Ascending aorta (tissue), 2 donors: ENCODE measurements at regions not wholly inside any gene's neighbourhood (a gene's known extent, or its start where the extent isn't known, plus 50 kb on each side); places are given as distances from the start of the nearest gene placed in this dataset.

Source experiments
- DNase-seq, 2 donors: peaks; one replicate each; pipeline ENCODE4 v3.0.0-alpha.2; 2019; ENCODE audit warnings: low spot score in 2 of 2
- H3K27ac ChIP-seq, 2 donors: fragments of 200-600 bp; sonication (generic); one replicate each; pipeline ENCODE4 v1.5.1; 2016 to 2017; ENCODE audit warnings: mild to moderate bottlenecking in 1 of 2
- H3K27me3 ChIP-seq: fragments of 200-600 bp; sonication (generic); one replicate; pipeline ENCODE4 v1.5.1; 2017
- H3K36me3 ChIP-seq, 2 donors: fragments of 200-600 bp; sonication (generic); one replicate each; pipeline ENCODE4 v1.5.1; 2016
- H3K4me1 ChIP-seq, 2 donors: fragments of 200-600 bp; sonication (generic); one replicate each; pipeline ENCODE4 v1.5.1; 2016 to 2017; ENCODE audit warnings: mild to moderate bottlenecking in 1 of 2
- H3K4me3 ChIP-seq, 2 donors: fragments of 200-600 bp; sonication (generic); one replicate each; pipeline ENCODE4 v1.5.1; 2016 to 2017; ENCODE audit warnings: mild to moderate bottlenecking in 1 of 2
- H3K9me3 ChIP-seq, 2 donors: fragments of 200-600 bp; sonication (generic); one replicate each; pipeline ENCODE4 v1.5.1; 2016
- CTCF ChIP-seq, 3 experiments: fragments of 200-600 bp in 2 of 3; fragments of 450-650 bp in 1 of 3; sonication (generic) in 2 of 3; IDR thresholded peaks; one replicate each; pipeline ENCODE4 v1.5.1; 2016 to 2019; ENCODE audit warnings: antibody characterized with exemption in 3 of 3, mild to moderate bottlenecking in 1 of 3, moderate library complexity in 1 of 3
- intact Hi-C: fragments of 100-400 bp; cut with DNase I; formaldehyde crosslinking; loops from one replicate; pipeline ENCODE4 v1.15.1; 2023

- TF ChIP-seq CTCF (IDR thresholded peaks at IDR 0.05): no peak
- Histone ChIP-seq H3K4me1 (no peaks in the 10 kb centered on the region), H3K4me3 (no peak overlapping the region), H3K27me3 (no peaks in the 10 kb centered on the region), H3K27ac (no peak overlapping the region), H3K36me3 (no peaks in the 10 kb centered on the region), H3K9me3 (no peaks in the 10 kb centered on the region)
- intact Hi-C loops: no loop called here
- no peak for DNase-seq
Measured at GRCh38 chr4:96044971-96045370, 205.1 kb downstream of the PDHA2 start.

DNA sequence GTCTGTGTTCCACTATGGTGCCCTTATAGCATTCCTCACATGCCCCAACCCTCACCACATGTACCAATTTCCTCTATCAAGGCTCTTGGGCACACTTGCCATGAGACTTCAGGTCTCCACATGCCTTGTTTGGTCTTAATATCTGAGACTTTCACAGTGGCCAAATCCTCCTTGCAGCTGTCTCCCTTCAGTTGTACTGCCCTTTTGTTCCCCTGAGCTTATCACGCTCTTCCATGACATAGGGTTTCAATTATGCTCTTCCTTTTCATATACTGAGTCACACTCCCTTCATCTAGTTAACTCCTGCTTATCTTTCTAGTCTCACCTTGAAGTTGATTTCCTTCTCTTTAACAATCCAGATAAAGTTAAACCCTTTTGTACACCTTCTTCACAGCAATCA, 212.9 kb downstream of the PDHA2 start:
- no peak for TF ChIP-seq CTCF (IDR thresholded peaks at IDR 0.05)
- H3K27ac ChIP-seq: no peak overlapping the region
- H3K36me3 ChIP-seq: no peaks in the 10 kb centered on the region
- H3K4me1 ChIP-seq: no peaks in the 10 kb centered on the region
- H3K4me3 ChIP-seq: no peak overlapping the region
- H3K9me3 ChIP-seq: no peaks in the 10 kb centered on the region
- DNase-seq: no peak
- H3K27me3 ChIP-seq: no peaks in the 10 kb centered on the region
- intact Hi-C loops: no loop called here

GRCh38 chr4:96056346-96056934, 216.5 kb downstream of the PDHA2 start:
- Histone ChIP-seq H3K9me3 (no peaks in the 10 kb centered on the region), H3K27ac (no peak overlapping the region), H3K36me3 (no peaks in the 10 kb centered on the region), H3K4me1 (no peaks in the 10 kb centered on the region), H3K4me3 (no peak overlapping the region), H3K27me3 (no peaks in the 10 kb centered on the region)
- no peak for DNase-seq
- intact Hi-C loops: no loop called here
- TF ChIP-seq CTCF (IDR thresholded peaks at IDR 0.05): no peak

- no peak overlapping the region for H3K27ac ChIP-seq
- H3K27me3 ChIP-seq: no peaks in the 10 kb centered on the region
- no peak for DNase-seq
- no peaks in the 10 kb centered on the region for H3K36me3 ChIP-seq
- no peaks in the 10 kb centered on the region for H3K9me3 ChIP-seq
- H3K4me3 ChIP-seq: no peak overlapping the region
- TF ChIP-seq CTCF (IDR thresholded peaks at IDR 0.05): no peak
- no peaks in the 10 kb centered on the region for H3K4me1 ChIP-seq
- intact Hi-C loops: no loop called here
Measured at GRCh38 chr4:96063639-96064038, 223.7 kb downstream of the PDHA2 start.

DNA sequence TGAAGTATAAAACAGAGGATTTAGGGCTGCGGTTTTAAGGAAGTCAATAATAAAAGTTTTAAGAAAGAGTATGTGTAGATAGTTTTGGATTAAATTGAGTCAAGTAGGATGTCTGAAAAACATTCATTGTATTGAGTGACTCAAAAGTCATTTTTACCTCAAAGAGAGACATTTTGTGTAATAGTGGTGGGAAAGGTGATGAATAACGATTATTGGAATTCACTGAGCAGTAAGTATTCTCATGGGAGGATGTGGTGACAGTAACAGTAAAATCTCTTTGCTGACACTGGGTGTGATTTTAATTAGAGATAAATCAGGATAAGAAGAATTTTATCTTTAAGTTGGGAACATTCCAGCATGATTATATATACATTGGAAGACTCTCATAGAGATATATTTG, 233.6 kb downstream of the PDHA2 start:
- intact Hi-C loops: no loop called here
- no peaks in the 10 kb centered on the region for H3K36me3 ChIP-seq
- no peak for TF ChIP-seq CTCF (IDR thresholded peaks at IDR 0.05)

DNA sequence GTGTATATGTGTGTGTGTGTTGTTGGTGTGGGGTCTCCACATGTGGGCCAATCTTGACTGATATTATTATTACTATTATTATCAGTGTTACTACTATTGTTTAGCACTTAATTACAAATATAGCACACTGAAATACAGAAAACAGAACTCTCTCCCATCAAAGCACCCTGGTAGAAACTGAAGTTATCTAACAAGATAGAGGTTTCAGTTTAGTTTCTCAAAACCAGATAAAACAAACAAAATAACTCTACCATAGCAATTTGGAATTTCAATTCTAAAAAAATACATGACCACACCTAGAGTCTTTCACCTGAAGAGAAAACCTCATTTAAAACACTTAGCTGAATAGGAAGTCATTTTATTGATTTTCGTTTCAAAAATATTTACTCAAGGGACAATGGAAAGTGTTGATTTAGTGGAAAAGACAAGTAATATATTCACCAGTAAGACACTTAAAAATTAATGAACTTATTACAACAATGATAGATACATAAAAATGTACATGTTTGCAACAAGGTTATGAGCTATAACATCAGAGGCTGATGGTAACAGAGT, 252.3 kb downstream of the PDHA2 start:
- no peaks in the 10 kb centered on the region for H3K27me3 ChIP-seq
- H3K27ac ChIP-seq: no peak overlapping the region
- no peaks in the 10 kb centered on the region for H3K36me3 ChIP-seq
- H3K4me1 ChIP-seq: no peaks in the 10 kb centered on the region
- peak in 1 of 3 experiments; percentile 1 for TF ChIP-seq CTCF (IDR thresholded peaks at IDR 0.05)
- DNase-seq: no peak
- H3K9me3 ChIP-seq: no peaks in the 10 kb centered on the region
- intact Hi-C loops: no loop called here
- no peak overlapping the region for H3K4me3 ChIP-seq

More for the DNA sequence above, 233.6 kb downstream of the PDHA2 start:
- H3K4me1 ChIP-seq: no peaks in the 10 kb centered on the region
- H3K9me3 ChIP-seq: no peaks in the 10 kb centered on the region
- no peak overlapping the region for H3K27ac ChIP-seq
- no peak for DNase-seq
- no peak overlapping the region for H3K4me3 ChIP-seq
- H3K27me3 ChIP-seq: no peaks in the 10 kb centered on the region
